Astrocyte (in vitro differentiated cells and primary cell): ENCODE measurements at regions not wholly inside any gene's neighbourhood (a gene's known extent, or its start where the extent isn't known, plus 50 kb on each side); places are given as distances from the start of the nearest gene placed in this dataset.

Experiments
- DNase-seq: peaks from one replicate; pipeline ENCODE4 v3.0.0-alpha.2; 2010; ENCODE audit warnings: low read depth
- FAIRE-seq: peaks from 2 replicates; lab custom pipeline; 2011; peaks lifted over from hg19 to GRCh38; lab: Jason Lieb, UNC
- H2AFZ ChIP-seq: 2 replicates; pipeline ENCODE4 v1.6.0; 2012; ENCODE audit warnings: low read depth, low read length, inconsistent platforms
- H3K27ac ChIP-seq: 2 replicates; pipeline ENCODE4 v1.5.1; 2011; ENCODE audit warnings: low read depth, low read length, inconsistent platforms
- H3K27me3 ChIP-seq: 2 replicates; pipeline ENCODE4 v1.6.0; 2011; ENCODE audit warnings: low read length, inconsistent platforms; ENCODE audit not compliant: insufficient read depth
- H3K36me3 ChIP-seq: 2 replicates; pipeline ENCODE4 v1.5.1; 2011; ENCODE audit warnings: low read length, inconsistent platforms; ENCODE audit not compliant: insufficient read depth
- H3K4me1 ChIP-seq: 2 replicates; pipeline ENCODE4 v1.5.1; 2011; ENCODE audit warnings: low read length, inconsistent platforms; ENCODE audit not compliant: insufficient read depth
- H3K4me2 ChIP-seq: 2 replicates; pipeline ENCODE4 v1.6.0; 2012; ENCODE audit warnings: low read length, inconsistent platforms
- H3K4me3 ChIP-seq: 2 replicates; pipeline ENCODE4 v1.5.1; 2011; ENCODE audit warnings: low read depth, mild to moderate bottlenecking, low read length, inconsistent platforms; ENCODE audit not compliant: insufficient read depth
- H3K79me2 ChIP-seq: 2 replicates; pipeline ENCODE4 v1.6.0; 2012; ENCODE audit warnings: mild to moderate bottlenecking, low read length, inconsistent platforms; ENCODE audit not compliant: insufficient read depth
- H3K9ac ChIP-seq: 2 replicates; pipeline ENCODE4 v1.6.0; 2012; ENCODE audit warnings: mild to moderate bottlenecking, low read length, inconsistent platforms
- H3K9me3 ChIP-seq: 2 replicates; pipeline ENCODE4 v1.5.1; 2012; ENCODE audit warnings: low read depth, mild to moderate bottlenecking, low read length, inconsistent platforms; ENCODE audit not compliant: insufficient read depth
- H4K20me1 ChIP-seq: 2 replicates; pipeline ENCODE4 v1.6.0; 2012; ENCODE audit warnings: low read length, inconsistent platforms; ENCODE audit not compliant: insufficient read depth
- H3K27ac Mint-ChIP-seq: one replicate; pipeline ENCODE4 v1.8.0; 2021; ENCODE audit warnings: mild to moderate bottlenecking, mixed read lengths; ENCODE audit not compliant: unreplicated experiment
- H3K27me3 Mint-ChIP-seq: one replicate; pipeline ENCODE4 v1.8.0; 2021; ENCODE audit warnings: low read depth, mixed read lengths; ENCODE audit not compliant: unreplicated experiment
- H3K36me3 Mint-ChIP-seq: one replicate; pipeline ENCODE4 v1.8.0; 2021; ENCODE audit warnings: low read depth, mixed read lengths; ENCODE audit not compliant: unreplicated experiment
- H3K4me1 Mint-ChIP-seq: one replicate; pipeline ENCODE4 v1.8.0; 2021; ENCODE audit warnings: low read depth, mixed read lengths; ENCODE audit not compliant: unreplicated experiment
- H3K4me3 Mint-ChIP-seq: one replicate; pipeline ENCODE4 v1.8.0; 2021; ENCODE audit warnings: mild to moderate bottlenecking, moderate library complexity, mixed read lengths; ENCODE audit not compliant: unreplicated experiment
- H3K9me3 Mint-ChIP-seq: one replicate; pipeline ENCODE4 v1.8.0; 2021; ENCODE audit warnings: mild to moderate bottlenecking, mixed read lengths; ENCODE audit not compliant: unreplicated experiment
- CTCF ChIP-seq: IDR thresholded peaks from 2 replicates; pipeline ENCODE4 v1.5.1; 2011; ENCODE audit warnings: low read depth, mild to moderate bottlenecking, inconsistent platforms, low read length, moderate library complexity; ENCODE audit not compliant: insufficient read depth
- EZH2 ChIP-seq: IDR thresholded peaks from 2 replicates; pipeline ENCODE4 v1.6.1; 2012; ENCODE audit warnings: mild to moderate bottlenecking, low read length, inconsistent platforms; ENCODE audit not compliant: insufficient read depth

GRCh38 chr4:169849456-169849855 lies 91.7 kb upstream of the HPF1 start:
- H3K4me3 Mint-ChIP-seq, result no peak overlapping the region
- Histone ChIP-seq H3K4me1 (no peaks in the 10 kb centered on the region), H4K20me1 (no peaks in the 10 kb centered on the region)

GRCh38 chr4:169848018-169848417 lies 90.3 kb upstream of the HPF1 start:
- H3K4me1 Mint-ChIP-seq, result peaks cover 3% of the 10 kb centered on the region
- Histone ChIP-seq H2AFZ (no peak overlapping the region), H3K9me3 (no peaks in the 10 kb centered on the region), H4K20me1 (no peaks in the 10 kb centered on the region), H3K79me2 (no peaks in the 10 kb centered on the region), H3K4me3 (no peak overlapping the region), H3K4me1 (no peaks in the 10 kb centered on the region), H3K27me3 (no peaks in the 10 kb centered on the region), H3K4me2 (no peak overlapping the region), H3K9ac (no peak overlapping the region), H3K36me3 (no peaks in the 10 kb centered on the region), H3K27ac (no peak overlapping the region)
- TF ChIP-seq CTCF, result no peak
- TF ChIP-seq EZH2, result no peak
- FAIRE-seq (no peak), DNase-seq (no peak)
- H3K4me3 Mint-ChIP-seq, result no peak overlapping the region
- no peaks in the 10 kb centered on the region for H3K9me3 Mint-ChIP-seq
- no peaks in the 10 kb centered on the region for H3K36me3 Mint-ChIP-seq
- no peak overlapping the region for H3K27ac Mint-ChIP-seq
- H3K27me3 Mint-ChIP-seq, result peaks cover 10% of the 10 kb centered on the region

More at GRCh38 chr4:169849456-169849855, 91.7 kb upstream of the HPF1 start:
- no peak overlapping the region for H3K4me3 ChIP-seq
- Mint-ChIP-seq H3K27ac (no peak overlapping the region), H3K27me3 (peaks cover 10% of the 10 kb centered on the region), H3K4me1 (peaks cover 3% of the 10 kb centered on the region), H3K9me3 (no peaks in the 10 kb centered on the region), H3K36me3 (no peaks in the 10 kb centered on the region)
- H3K79me2 ChIP-seq, result no peaks in the 10 kb centered on the region
- FAIRE-seq (no peak), DNase-seq (no peak)
- no peak for TF ChIP-seq EZH2
- no peak for TF ChIP-seq CTCF
- no peak overlapping the region for H3K9ac ChIP-seq
- H2AFZ ChIP-seq, result no peak overlapping the region
- no peaks in the 10 kb centered on the region for H3K9me3 ChIP-seq
- no peak overlapping the region for H3K27ac ChIP-seq
- H3K27me3 ChIP-seq, result no peaks in the 10 kb centered on the region
- H3K4me2 ChIP-seq, result no peak overlapping the region
- H3K36me3 ChIP-seq, result no peaks in the 10 kb centered on the region

GRCh38 chr4:169847171-169847570 lies 89.4 kb upstream of the HPF1 start:
- no peak overlapping the region for H3K9ac ChIP-seq
- no peak for FAIRE-seq
- H3K4me3 ChIP-seq, result no peak overlapping the region
- no peaks in the 10 kb centered on the region for H3K79me2 ChIP-seq
- H4K20me1 ChIP-seq, result no peaks in the 10 kb centered on the region
- H3K9me3 Mint-ChIP-seq, result no peaks in the 10 kb centered on the region
- H3K4me1 Mint-ChIP-seq, result no peaks in the 10 kb centered on the region
- TF ChIP-seq CTCF (no peak), EZH2 (no peak)
- no peak overlapping the region for H2AFZ ChIP-seq
- H3K4me3 Mint-ChIP-seq, result no peak overlapping the region
- H3K27me3 Mint-ChIP-seq, result peaks cover 10% of the 10 kb centered on the region
- no peaks in the 10 kb centered on the region for H3K4me1 ChIP-seq
- H3K4me2 ChIP-seq, result no peak overlapping the region
- no peaks in the 10 kb centered on the region for H3K36me3 Mint-ChIP-seq
- H3K36me3 ChIP-seq, result no peaks in the 10 kb centered on the region
- H3K9me3 ChIP-seq, result no peaks in the 10 kb centered on the region
- H3K27me3 ChIP-seq, result peaks cover 2% of the 10 kb centered on the region
- H3K27ac Mint-ChIP-seq, result no peak overlapping the region
- no peak for DNase-seq
- no peak overlapping the region for H3K27ac ChIP-seq
